ENCODE measurements at regions not wholly inside any gene's neighbourhood (a gene's known extent, or its start where the extent isn't known, plus 50 kb on each side); places are given as distances from the start of the nearest gene placed in this dataset.

DNA sequence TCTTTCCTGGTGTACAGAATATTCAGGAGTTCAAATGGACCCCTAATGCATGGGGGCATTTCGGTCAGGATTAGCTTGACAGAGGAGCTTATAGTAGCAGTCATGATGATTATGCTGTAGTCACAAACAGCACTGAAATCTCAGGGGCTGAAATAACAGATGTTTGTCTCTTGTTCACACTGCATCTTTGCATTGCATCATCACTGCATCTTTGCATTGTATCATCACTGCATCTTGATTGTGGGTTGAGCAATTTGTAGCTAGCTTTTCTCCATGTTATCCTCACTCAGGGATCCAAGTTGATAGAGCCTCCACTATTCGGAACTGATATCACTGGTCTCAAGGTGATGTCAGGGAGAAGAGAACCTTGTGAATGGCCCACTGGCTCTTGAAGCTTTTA, 160.9 kb downstream of the GATB start:
- no peak overlapping the region for H3K27ac ChIP-seq (ENCODE audit: insufficient read depth, low read length)

DNA sequence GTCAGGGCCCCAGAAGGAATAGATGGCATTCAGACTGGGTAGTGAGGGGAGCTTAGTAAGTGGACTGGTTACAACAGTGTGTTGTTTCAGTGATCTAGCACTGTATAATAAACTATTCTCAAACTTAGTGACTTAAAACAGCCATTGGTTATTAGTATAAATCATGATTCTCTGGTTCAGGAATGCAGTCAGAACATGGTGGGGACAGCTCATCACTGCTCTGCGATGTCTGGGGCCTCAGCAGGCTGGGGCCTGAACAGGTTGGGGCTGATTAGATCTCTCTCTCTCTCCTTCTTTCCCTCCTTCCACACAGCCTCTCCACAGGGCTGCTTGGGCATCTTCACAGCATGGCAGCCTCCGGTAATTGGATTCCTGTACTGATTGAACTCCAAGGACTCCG, 160.4 kb downstream of the GATB start:
- peak in 1 of 2 donors; percentile 7 for DNase-seq (ENCODE audit: low read depth in 2 of 2)
- H3K4me1 ChIP-seq (ENCODE audit: control insufficient read depth, extremely low read depth, insufficient read depth, low read length), result no peaks in the 10 kb centered on the region

More for the DNA sequence above, 160.9 kb downstream of the GATB start:
- H4K20me1 ChIP-seq (ENCODE audit: control insufficient read depth, extremely low read depth, insufficient read depth, low read length), result no peaks in the 10 kb centered on the region
- no peak overlapping the region for H2AFZ ChIP-seq (ENCODE audit: low read length)
- H3K79me2 ChIP-seq (ENCODE audit: control insufficient read depth, insufficient read depth, low read length), result no peaks in the 10 kb centered on the region
- no peaks in the 10 kb centered on the region for H3K36me3 ChIP-seq (ENCODE audit: control insufficient read depth, insufficient read depth, low read length)
- no peaks in the 10 kb centered on the region for H3K27me3 ChIP-seq (ENCODE audit: control insufficient read depth, insufficient read depth, low read length)
- TF ChIP-seq EZH2 (IDR thresholded peaks at IDR 0.05; ENCODE audit: low read length, missing control alignments) (no peak), CTCF (conservative IDR thresholded peaks at IDR 0.05 in 1 of 2, IDR thresholded peaks at IDR 0.05 in 1 of 2; ENCODE audit: low read depth in 1 of 2, low read length in 2 of 2) (no peak)
- H3K9ac ChIP-seq (ENCODE audit: insufficient read depth, low read length), result no peak overlapping the region
- no peaks in the 10 kb centered on the region for H3K9me3 ChIP-seq (ENCODE audit: control insufficient read depth, insufficient read depth, low read depth, low read length)
- DNase-seq (ENCODE audit: low read depth in 2 of 2), result peak in 1 of 2 donors; percentile 9
- no peak overlapping the region for H3K4me2 ChIP-seq (ENCODE audit: extremely low read depth, insufficient read depth, low read length)
- no peaks in the 10 kb centered on the region for H3K4me1 ChIP-seq (ENCODE audit: control insufficient read depth, extremely low read depth, insufficient read depth, low read length)
- H3K4me3 ChIP-seq (replicated peaks in 1 of 4; ENCODE audit: control extremely low read depth in 1 of 4, insufficient read depth in 1 of 4, low read depth in 3 of 4, low read length in 4 of 4), result no peak overlapping the region

GRCh38 chr4:151603377-151603776, 157.4 kb downstream of the GATB start:
- H3K4me3 ChIP-seq (replicated peaks in 1 of 4; ENCODE audit: control extremely low read depth in 1 of 4, insufficient read depth in 1 of 4, low read depth in 3 of 4, low read length in 4 of 4), result no peak overlapping the region
- H3K27ac ChIP-seq (ENCODE audit: insufficient read depth, low read length), result no peak overlapping the region
- no peak overlapping the region for H3K4me2 ChIP-seq (ENCODE audit: extremely low read depth, insufficient read depth, low read length)
- H3K27me3 ChIP-seq (ENCODE audit: control insufficient read depth, insufficient read depth, low read length), result no peaks in the 10 kb centered on the region
- no peak overlapping the region for H3K9ac ChIP-seq (ENCODE audit: insufficient read depth, low read length)
- TF ChIP-seq CTCF (conservative IDR thresholded peaks at IDR 0.05 in 1 of 2, IDR thresholded peaks at IDR 0.05 in 1 of 2; ENCODE audit: low read depth in 1 of 2, low read length in 2 of 2) (no peak), EZH2 (IDR thresholded peaks at IDR 0.05; ENCODE audit: low read length, missing control alignments) (no peak)
- H3K79me2 ChIP-seq (ENCODE audit: control insufficient read depth, insufficient read depth, low read length), result no peaks in the 10 kb centered on the region
- H3K36me3 ChIP-seq (ENCODE audit: control insufficient read depth, insufficient read depth, low read length), result no peaks in the 10 kb centered on the region
- H4K20me1 ChIP-seq (ENCODE audit: control insufficient read depth, extremely low read depth, insufficient read depth, low read length), result no peaks in the 10 kb centered on the region
- no peak overlapping the region for H2AFZ ChIP-seq (ENCODE audit: low read length)
- no peaks in the 10 kb centered on the region for H3K4me1 ChIP-seq (ENCODE audit: control insufficient read depth, extremely low read depth, insufficient read depth, low read length)
- H3K9me3 ChIP-seq (ENCODE audit: control insufficient read depth, insufficient read depth, low read depth, low read length), result no peaks in the 10 kb centered on the region
- DNase-seq (ENCODE audit: low read depth in 2 of 2), result no peak

More for the DNA sequence above, 160.4 kb downstream of the GATB start:
- Histone ChIP-seq H3K27ac (ENCODE audit: insufficient read depth, low read length) (no peak overlapping the region), H2AFZ (ENCODE audit: low read length) (no peak overlapping the region), H3K79me2 (ENCODE audit: control insufficient read depth, insufficient read depth, low read length) (no peaks in the 10 kb centered on the region), H3K36me3 (ENCODE audit: control insufficient read depth, insufficient read depth, low read length) (no peaks in the 10 kb centered on the region), H3K9ac (ENCODE audit: insufficient read depth, low read length) (no peak overlapping the region), H3K27me3 (ENCODE audit: control insufficient read depth, insufficient read depth, low read length) (no peaks in the 10 kb centered on the region), H3K4me3 (replicated peaks in 1 of 4; ENCODE audit: control extremely low read depth in 1 of 4, insufficient read depth in 1 of 4, low read depth in 3 of 4, low read length in 4 of 4) (no peak overlapping the region), H4K20me1 (ENCODE audit: control insufficient read depth, extremely low read depth, insufficient read depth, low read length) (no peaks in the 10 kb centered on the region), H3K4me2 (ENCODE audit: extremely low read depth, insufficient read depth, low read length) (no peak overlapping the region), H3K9me3 (ENCODE audit: control insufficient read depth, insufficient read depth, low read depth, low read length) (no peaks in the 10 kb centered on the region)
- no peak for TF ChIP-seq EZH2 (IDR thresholded peaks at IDR 0.05; ENCODE audit: low read length, missing control alignments)
- no peak for TF ChIP-seq CTCF (conservative IDR thresholded peaks at IDR 0.05 in 1 of 2, IDR thresholded peaks at IDR 0.05 in 1 of 2; ENCODE audit: low read depth in 1 of 2, low read length in 2 of 2)

All from fibroblast of lung (primary cell).